ENCODE measurements at regions not wholly inside any gene's neighbourhood (a gene's known extent, or its start where the extent isn't known, plus 50 kb on each side); places are given as distances from the start of the nearest gene placed in this dataset.

DNA sequence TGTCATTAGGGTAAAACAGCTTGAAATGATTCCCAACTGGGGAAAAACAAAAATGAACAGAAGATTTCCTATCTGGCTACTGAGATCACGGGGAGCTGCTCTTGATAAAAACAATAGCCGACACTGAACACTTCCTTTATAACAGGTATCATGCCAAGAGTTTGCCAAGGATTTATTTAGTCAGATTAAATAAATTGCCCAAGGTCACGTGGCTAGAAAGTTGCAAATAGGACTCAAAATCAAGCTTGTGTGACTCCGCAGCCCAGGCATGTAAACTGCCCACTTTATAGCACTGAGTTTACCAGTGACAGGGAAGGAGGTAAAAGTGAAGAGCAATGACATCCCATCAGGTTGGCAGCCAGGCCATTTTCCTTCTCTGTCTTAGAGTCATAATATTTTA, 120.7 kb upstream of the ZNF618 start (continued):
- no peak for TF ChIP-seq SIN3A (conservative IDR thresholded peaks at IDR 0.05 in 1 of 2, IDR thresholded peaks at IDR 0.05 in 1 of 2; ENCODE audit: low read depth in 1 of 2, low read length in 2 of 2)
- no peak for TF ChIP-seq EP300 (IDR thresholded peaks at IDR 0.05; ENCODE audit: borderline replicate concordance in 1 of 2, low read depth in 2 of 2, low read length in 2 of 2)
- TF ChIP-seq, protein P1, sequence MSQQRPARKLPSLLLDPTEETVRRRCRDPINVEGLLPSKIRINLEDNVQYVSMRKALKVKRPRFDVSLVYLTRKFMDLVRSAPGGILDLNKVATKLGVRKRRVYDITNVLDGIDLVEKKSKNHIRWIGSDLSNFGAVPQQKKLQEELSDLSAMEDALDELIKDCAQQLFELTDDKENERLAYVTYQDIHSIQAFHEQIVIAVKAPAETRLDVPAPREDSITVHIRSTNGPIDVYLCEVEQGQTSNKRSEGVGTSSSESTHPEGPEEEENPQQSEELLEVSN (IDR thresholded peaks at IDR 0.05) = no peak
- no peak for TF ChIP-seq EZH2 (IDR thresholded peaks at IDR 0.05; ENCODE audit: low read depth, low read length, severe bottlenecking)
- TF ChIP-seq TEAD4 (IDR thresholded peaks at IDR 0.05; ENCODE audit: low read depth, low read length) = no peak
- no peak for TF ChIP-seq SIRT6 (IDR thresholded peaks at IDR 0.05; ENCODE audit: low read length)
- no peak for TF ChIP-seq HDAC2 (IDR thresholded peaks at IDR 0.05; ENCODE audit: borderline replicate concordance in 1 of 2, low read depth in 2 of 2, low read length in 2 of 2)
